HEK293 (cell line): ENCODE measurements at regions not wholly inside any gene's neighbourhood (a gene's known extent, or its start where the extent isn't known, plus 50 kb on each side); places are given as distances from the start of the nearest gene placed in this dataset.

Source experiments
- CTCF ChIA-PET: fragments of 350-600 bp; formaldehyde crosslinking; extraction: SDS; loops from one replicate; lab custom pipeline; 2021; ENCODE audit warnings: antibody characterized with exemption; lab: Yijun Ruan, JAX
- POLR2A ChIA-PET: fragments of 300-600 bp; formaldehyde crosslinking; extraction: SDS; loops from one replicate; lab custom pipeline; 2020; ENCODE audit warnings: antibody characterized with exemption, inconsistent platforms; lab: Yijun Ruan, JAX
- H3K27ac ChIP-seq: fragments of 200-500 bp; sonication (Bioruptor generic); 2 replicates; pipeline ENCODE4 v1.5.1; 2014; ENCODE audit warnings: low read depth, low read length, control low read depth, inconsistent platforms; ENCODE audit errors: extremely low read depth
- H3K36me3 ChIP-seq, 2 experiments: fragments of 200-500 bp in 1 of 2; sonication (Bioruptor generic) in 1 of 2; 1 replicate in 1 of 2; 2 replicates in 1 of 2; pipeline ENCODE4 v1.5.1; 2014 to 2017; ENCODE audit warnings: inconsistent platforms in 2 of 2, low read length in 2 of 2; ENCODE audit not compliant: control insufficient read depth in 2 of 2, insufficient read depth in 1 of 2
- H3K4me1 ChIP-seq: fragments of 200-500 bp; sonication (Bioruptor generic); 2 replicates; pipeline ENCODE4 v1.5.1; 2014; ENCODE audit warnings: mild to moderate bottlenecking, low read length, inconsistent platforms; ENCODE audit not compliant: control insufficient read depth, insufficient read depth
- H3K4me3 ChIP-seq: 2 replicates; pipeline ENCODE4 v1.5.1; 2011; ENCODE audit warnings: low read depth, mild to moderate bottlenecking, control low read depth, low read length, moderate library complexity
- H3K9me3 ChIP-seq: fragments of 200-500 bp; sonication (Bioruptor generic); 2 replicates; pipeline ENCODE4 v1.5.1; 2014; ENCODE audit warnings: low read depth, low read length, inconsistent platforms; ENCODE audit not compliant: control insufficient read depth, insufficient read depth
- EGR2 ChIP-seq: fragments of 450-650 bp; formaldehyde crosslinking; IDR thresholded peaks from 2 replicates; pipeline ENCODE4 v1.5.1; 2016; ENCODE audit warnings: low read depth, missing biosample characterization, missing genetic modification characterization
- GLIS1 ChIP-seq: fragments of 450-650 bp; formaldehyde crosslinking; IDR thresholded peaks from 2 replicates; pipeline ENCODE4 v1.5.1; 2016; ENCODE audit warnings: missing biosample characterization, missing genetic modification characterization
- RBAK ChIP-seq: fragments of 450-650 bp; formaldehyde crosslinking; IDR thresholded peaks from 2 replicates; pipeline ENCODE4 v1.5.1; 2016; ENCODE audit warnings: missing biosample characterization, missing genetic modification characterization
- ZBTB17 ChIP-seq: fragments of 450-650 bp; formaldehyde crosslinking; IDR thresholded peaks from 2 replicates; pipeline ENCODE4 v1.5.1; 2016; ENCODE audit warnings: missing biosample characterization, missing genetic modification characterization
- ZBTB20 ChIP-seq: fragments of 450-650 bp; formaldehyde crosslinking; IDR thresholded peaks from 2 replicates; pipeline ENCODE4 v1.5.1; 2016; ENCODE audit warnings: missing biosample characterization, missing genetic modification characterization
- ZNF121 ChIP-seq: fragments of 450-650 bp; formaldehyde crosslinking; IDR thresholded peaks from 2 replicates; pipeline ENCODE4 v1.5.1; 2016; ENCODE audit warnings: missing biosample characterization, missing genetic modification characterization
- ZNF292 ChIP-seq: fragments of 450-650 bp; formaldehyde crosslinking; IDR thresholded peaks from 2 replicates; pipeline ENCODE4 v1.5.1; 2016; ENCODE audit warnings: low read depth, missing biosample characterization, missing genetic modification characterization, borderline replicate concordance
- ZNF558 ChIP-seq: fragments of 450-650 bp; formaldehyde crosslinking; IDR thresholded peaks from 2 replicates; pipeline ENCODE4 v1.5.1; 2016; ENCODE audit warnings: missing biosample characterization, missing genetic modification characterization
- ZNF768 ChIP-seq: fragments of 450-650 bp; formaldehyde crosslinking; IDR thresholded peaks from 2 replicates; pipeline ENCODE4 v1.5.1; 2018; ENCODE audit warnings: missing biosample characterization, mild to moderate bottlenecking, missing genetic modification characterization
- TF ChIP-seq, protein P1 (sequence below): sonication (generic); formaldehyde crosslinking; IDR thresholded peaks from 2 replicates; pipeline ENCODE4 v1.8.1; 2022; ENCODE audit warnings: mild to moderate bottlenecking, moderate library complexity, missing genetic modification reagents
- TF ChIP-seq, protein P2 (sequence below): fragments of 450-650 bp; formaldehyde crosslinking; IDR thresholded peaks from 2 replicates; pipeline ENCODE4 v1.5.1; 2016; ENCODE audit warnings: missing biosample characterization, missing genetic modification characterization
- TF ChIP-seq, protein P3 (sequence below): fragments of 450-650 bp; formaldehyde crosslinking; IDR thresholded peaks from 2 replicates; pipeline ENCODE4 v1.5.1; 2016; ENCODE audit warnings: missing biosample characterization, missing genetic modification characterization
- TF ChIP-seq, protein P4 (sequence below): fragments of 450-650 bp; formaldehyde crosslinking; IDR thresholded peaks from 2 replicates; pipeline ENCODE4 v1.5.1; 2016; ENCODE audit warnings: missing biosample characterization, missing genetic modification characterization
- TF ChIP-seq, protein P5 (sequence below): fragments of 450-650 bp; formaldehyde crosslinking; IDR thresholded peaks from 2 replicates; pipeline ENCODE4 v1.5.1; 2016; ENCODE audit warnings: missing biosample characterization, missing genetic modification characterization, low read depth

DNA sequence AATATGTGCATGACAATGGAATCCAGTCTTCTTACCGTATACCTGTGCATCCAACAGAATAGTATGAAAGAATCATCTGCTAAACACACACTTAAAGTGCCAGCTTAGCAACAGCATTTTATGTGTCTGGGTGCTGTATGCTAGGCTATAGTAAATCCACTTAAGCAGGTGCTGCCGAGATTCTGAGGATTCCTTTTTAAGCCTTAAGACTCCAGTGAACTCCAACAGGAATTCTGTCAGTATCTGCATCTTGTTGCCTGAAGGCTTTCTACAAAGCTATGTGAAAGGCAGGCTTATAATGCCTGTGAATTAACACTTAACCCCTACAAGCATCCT, 1076.4 kb upstream of the PABPC4L start (continued):
- TF ChIP-seq ZNF292: no peak
- no peak for TF ChIP-seq ZBTB17 (tag by site-specific recombination)
- TF ChIP-seq, protein P1, sequence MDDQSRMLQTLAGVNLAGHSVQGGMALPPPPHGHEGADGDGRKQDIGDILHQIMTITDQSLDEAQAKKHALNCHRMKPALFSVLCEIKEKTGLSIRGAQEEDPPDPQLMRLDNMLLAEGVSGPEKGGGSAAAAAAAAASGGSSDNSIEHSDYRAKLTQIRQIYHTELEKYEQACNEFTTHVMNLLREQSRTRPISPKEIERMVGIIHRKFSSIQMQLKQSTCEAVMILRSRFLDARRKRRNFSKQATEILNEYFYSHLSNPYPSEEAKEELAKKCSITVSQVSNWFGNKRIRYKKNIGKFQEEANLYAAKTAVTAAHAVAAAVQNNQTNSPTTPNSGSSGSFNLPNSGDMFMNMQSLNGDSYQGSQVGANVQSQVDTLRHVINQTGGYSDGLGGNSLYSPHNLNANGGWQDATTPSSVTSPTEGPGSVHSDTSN (CRISPR knock-in tag): no peak
- TF ChIP-seq, protein P2, sequence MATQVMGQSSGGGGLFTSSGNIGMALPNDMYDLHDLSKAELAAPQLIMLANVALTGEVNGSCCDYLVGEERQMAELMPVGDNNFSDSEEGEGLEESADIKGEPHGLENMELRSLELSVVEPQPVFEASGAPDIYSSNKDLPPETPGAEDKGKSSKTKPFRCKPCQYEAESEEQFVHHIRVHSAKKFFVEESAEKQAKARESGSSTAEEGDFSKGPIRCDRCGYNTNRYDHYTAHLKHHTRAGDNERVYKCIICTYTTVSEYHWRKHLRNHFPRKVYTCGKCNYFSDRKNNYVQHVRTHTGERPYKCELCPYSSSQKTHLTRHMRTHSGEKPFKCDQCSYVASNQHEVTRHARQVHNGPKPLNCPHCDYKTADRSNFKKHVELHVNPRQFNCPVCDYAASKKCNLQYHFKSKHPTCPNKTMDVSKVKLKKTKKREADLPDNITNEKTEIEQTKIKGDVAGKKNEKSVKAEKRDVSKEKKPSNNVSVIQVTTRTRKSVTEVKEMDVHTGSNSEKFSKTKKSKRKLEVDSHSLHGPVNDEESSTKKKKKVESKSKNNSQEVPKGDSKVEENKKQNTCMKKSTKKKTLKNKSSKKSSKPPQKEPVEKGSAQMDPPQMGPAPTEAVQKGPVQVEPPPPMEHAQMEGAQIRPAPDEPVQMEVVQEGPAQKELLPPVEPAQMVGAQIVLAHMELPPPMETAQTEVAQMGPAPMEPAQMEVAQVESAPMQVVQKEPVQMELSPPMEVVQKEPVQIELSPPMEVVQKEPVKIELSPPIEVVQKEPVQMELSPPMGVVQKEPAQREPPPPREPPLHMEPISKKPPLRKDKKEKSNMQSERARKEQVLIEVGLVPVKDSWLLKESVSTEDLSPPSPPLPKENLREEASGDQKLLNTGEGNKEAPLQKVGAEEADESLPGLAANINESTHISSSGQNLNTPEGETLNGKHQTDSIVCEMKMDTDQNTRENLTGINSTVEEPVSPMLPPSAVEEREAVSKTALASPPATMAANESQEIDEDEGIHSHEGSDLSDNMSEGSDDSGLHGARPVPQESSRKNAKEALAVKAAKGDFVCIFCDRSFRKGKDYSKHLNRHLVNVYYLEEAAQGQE (tag by site-specific recombination): no peak
- TF ChIP-seq, protein P3, sequence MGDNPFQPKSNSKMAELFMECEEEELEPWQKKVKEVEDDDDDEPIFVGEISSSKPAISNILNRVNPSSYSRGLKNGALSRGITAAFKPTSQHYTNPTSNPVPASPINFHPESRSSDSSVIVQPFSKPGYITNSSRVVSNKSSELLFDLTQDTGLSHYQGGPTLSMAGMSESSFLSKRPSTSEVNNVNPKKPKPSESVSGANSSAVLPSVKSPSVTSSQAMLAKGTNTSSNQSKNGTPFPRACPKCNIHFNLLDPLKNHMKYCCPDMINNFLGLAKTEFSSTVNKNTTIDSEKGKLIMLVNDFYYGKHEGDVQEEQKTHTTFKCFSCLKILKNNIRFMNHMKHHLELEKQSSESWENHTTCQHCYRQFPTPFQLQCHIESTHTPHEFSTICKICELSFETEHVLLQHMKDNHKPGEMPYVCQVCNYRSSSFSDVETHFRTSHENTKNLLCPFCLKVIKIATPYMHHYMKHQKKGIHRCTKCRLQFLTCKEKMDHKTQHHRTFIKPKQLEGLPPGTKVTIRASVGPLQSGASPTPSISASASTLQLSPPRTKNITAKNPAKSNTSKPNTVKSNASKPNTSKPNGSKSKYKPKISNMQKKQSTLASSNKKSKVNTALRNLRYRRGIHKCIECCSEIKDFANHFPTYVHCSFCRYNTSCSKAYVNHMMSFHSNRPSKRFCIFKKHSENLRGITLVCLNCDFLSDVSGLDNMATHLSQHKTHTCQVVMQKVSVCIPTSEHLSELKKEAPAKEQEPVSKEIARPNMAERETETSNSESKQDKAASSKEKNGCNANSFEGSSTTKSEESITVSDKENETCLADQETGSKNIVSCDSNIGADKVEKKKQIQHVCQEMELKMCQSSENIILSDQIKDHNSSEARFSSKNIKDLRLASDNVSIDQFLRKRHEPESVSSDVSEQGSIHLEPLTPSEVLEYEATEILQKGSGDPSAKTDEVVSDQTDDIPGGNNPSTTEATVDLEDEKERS (tag by site-specific recombination): no peak
- no peak for TF ChIP-seq EGR2 (tag by site-specific recombination)
- no peak for TF ChIP-seq ZNF121 (tag by site-specific recombination)
- no peak for TF ChIP-seq GLIS1
- TF ChIP-seq, all 188 proteins: peak for 0

DNA sequence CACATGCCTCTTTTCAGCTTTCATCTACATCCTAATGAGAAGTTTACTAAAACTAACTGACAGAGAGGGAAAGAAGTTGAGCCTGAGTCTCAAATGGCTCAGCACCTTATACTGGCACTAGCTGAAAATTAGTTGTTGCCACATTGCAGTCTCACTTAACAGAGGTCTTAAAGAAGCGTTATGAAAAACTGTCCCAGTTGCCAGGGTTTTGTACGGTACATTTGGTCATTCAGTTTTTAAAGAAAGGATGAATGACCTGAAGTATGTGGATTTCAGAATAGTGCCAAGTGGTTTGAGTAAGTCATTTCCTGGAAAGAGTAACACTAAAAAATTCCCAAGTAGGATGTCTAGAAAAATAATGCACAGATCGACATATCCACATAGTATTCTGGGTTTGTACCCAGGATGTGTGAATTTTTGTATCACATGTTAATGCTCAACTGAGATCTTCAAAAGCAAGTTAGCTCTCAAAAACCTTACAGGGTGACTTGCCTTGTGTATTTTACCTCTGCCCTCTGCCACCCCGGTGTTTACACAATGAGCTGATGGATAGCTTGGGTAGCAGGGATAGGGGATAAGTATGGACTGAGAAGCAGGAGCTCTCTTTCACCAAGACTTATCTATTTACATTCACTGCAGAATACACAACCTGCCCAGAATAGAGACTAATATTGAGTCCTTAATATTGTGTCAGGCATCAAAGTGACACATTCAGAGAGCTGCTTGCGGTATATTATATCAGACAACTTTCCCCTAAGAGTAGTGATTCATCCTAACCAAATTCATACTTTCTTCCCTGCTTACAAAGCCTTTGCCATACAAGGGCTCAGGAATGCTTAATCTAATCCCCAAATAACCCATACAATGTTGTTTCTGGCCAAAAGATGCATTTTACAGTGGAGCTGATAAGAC, 1075.7 kb upstream of the PABPC4L start:
- Histone ChIP-seq H3K9me3 (no peaks in the 10 kb centered on the region), H3K4me1 (no peaks in the 10 kb centered on the region), H3K4me3 (no peak overlapping the region), H3K36me3 (no peaks in the 10 kb centered on the region)
- TF ChIP-seq, protein P4, sequence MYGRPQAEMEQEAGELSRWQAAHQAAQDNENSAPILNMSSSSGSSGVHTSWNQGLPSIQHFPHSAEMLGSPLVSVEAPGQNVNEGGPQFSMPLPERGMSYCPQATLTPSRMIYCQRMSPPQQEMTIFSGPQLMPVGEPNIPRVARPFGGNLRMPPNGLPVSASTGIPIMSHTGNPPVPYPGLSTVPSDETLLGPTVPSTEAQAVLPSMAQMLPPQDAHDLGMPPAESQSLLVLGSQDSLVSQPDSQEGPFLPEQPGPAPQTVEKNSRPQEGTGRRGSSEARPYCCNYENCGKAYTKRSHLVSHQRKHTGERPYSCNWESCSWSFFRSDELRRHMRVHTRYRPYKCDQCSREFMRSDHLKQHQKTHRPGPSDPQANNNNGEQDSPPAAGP: no peak
- TF ChIP-seq RBAK (tag by site-specific recombination): no peak
- TF ChIP-seq, protein P5, sequence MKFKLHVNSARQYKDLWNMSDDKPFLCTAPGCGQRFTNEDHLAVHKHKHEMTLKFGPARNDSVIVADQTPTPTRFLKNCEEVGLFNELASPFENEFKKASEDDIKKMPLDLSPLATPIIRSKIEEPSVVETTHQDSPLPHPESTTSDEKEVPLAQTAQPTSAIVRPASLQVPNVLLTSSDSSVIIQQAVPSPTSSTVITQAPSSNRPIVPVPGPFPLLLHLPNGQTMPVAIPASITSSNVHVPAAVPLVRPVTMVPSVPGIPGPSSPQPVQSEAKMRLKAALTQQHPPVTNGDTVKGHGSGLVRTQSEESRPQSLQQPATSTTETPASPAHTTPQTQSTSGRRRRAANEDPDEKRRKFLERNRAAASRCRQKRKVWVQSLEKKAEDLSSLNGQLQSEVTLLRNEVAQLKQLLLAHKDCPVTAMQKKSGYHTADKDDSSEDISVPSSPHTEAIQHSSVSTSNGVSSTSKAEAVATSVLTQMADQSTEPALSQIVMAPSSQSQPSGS (tag by site-specific recombination): no peak
- TF ChIP-seq ZNF558 (tag by site-specific recombination): no peak
- TF ChIP-seq ZNF768 (tag by site-specific recombination): no peak
- TF ChIP-seq ZBTB20 (tag by site-specific recombination): no peak
- TF ChIP-seq, all 188 proteins: peak for 0
- H3K27ac ChIP-seq: no peak overlapping the region
- ChIA-PET POLR2A (no interaction called here), CTCF (no interaction called here)
